Upper lobe of right lung (tissue), 1 donor: ENCODE measurements at regions not wholly inside any gene's neighbourhood (a gene's known extent, or its start where the extent isn't known, plus 50 kb on each side); places are given as distances from the start of the nearest gene placed in this dataset.

Source experiments
- ATAC-seq: fragments of 200-7000 bp; cut with Tn5 transposase; one replicate; pipeline ENCODE4 v1.9.1; 2020; ENCODE audit warnings: mild to moderate bottlenecking, moderate library complexity
- DNase-seq: peaks from one replicate; pipeline ENCODE4 v3.0.0-alpha.2; 2020
- H3K27ac ChIP-seq: fragments of 200-600 bp; one replicate; pipeline ENCODE4 v1.8.0; 2022
- H3K27me3 ChIP-seq: fragments of 200-600 bp; one replicate; pipeline ENCODE4 v1.8.0; 2022; ENCODE audit warnings: mild to moderate bottlenecking
- H3K36me3 ChIP-seq: fragments of 200-600 bp; one replicate; pipeline ENCODE4 v1.8.0; 2022
- H3K4me1 ChIP-seq: fragments of 200-600 bp; one replicate; pipeline ENCODE4 v1.8.0; 2022
- H3K4me3 ChIP-seq: fragments of 200-600 bp; one replicate; pipeline ENCODE4 v1.8.0; 2022; ENCODE audit warnings: mild to moderate bottlenecking
- H3K9me3 ChIP-seq: fragments of 200-600 bp; one replicate; pipeline ENCODE4 v1.8.0; 2022
- CTCF ChIP-seq: fragments of 200-600 bp; IDR thresholded peaks from one replicate; pipeline ENCODE4 v1.8.0; 2022; ENCODE audit warnings: antibody characterized with exemption
- intact Hi-C: fragments of 100-400 bp; cut with DNase I; formaldehyde crosslinking; loops from one replicate; pipeline ENCODE4 v1.11.0; 2022
- donor health status: DM: no; HTN: yes; CAD: no; lungs with severe emphysema.

DNA sequence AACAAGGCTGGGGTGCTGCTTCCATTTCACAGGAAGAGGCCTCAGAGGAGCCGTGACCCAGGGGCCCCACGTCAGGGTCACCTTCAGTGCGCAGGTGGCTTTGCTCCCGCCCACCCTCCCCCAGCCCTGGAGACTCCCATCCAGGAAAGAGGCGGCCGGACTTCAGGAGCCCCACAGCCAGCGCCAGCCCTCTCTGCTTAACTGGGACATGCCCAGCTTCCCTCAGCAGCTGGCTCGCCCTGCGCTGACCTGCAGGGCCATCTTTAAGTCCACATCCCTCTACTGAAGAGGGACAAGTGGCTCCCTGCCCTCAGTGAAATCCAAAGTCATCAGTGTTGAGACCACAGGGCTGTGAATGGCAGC is 141.9 kb upstream of the PPP2R2D start:
- intact Hi-C loops, result no loop called here
- Histone ChIP-seq H3K27ac (no peak overlapping the region), H3K4me3 (no peak overlapping the region), H3K4me1 (no peaks in the 10 kb centered on the region), H3K9me3 (no peaks in the 10 kb centered on the region), H3K27me3 (no peaks in the 10 kb centered on the region), H3K36me3 (no peaks in the 10 kb centered on the region)
- no peak for TF ChIP-seq CTCF
- DNase-seq (no peak), ATAC-seq (no peak)

GRCh38 chr10:131759347-131759746 is 141.5 kb upstream of the PPP2R2D start:
- intact Hi-C loops, result no loop called here
- no peak for ATAC-seq
- no peaks in the 10 kb centered on the region for H3K27me3 ChIP-seq
- DNase-seq, result no peak
- no peak for TF ChIP-seq CTCF
- H3K4me1 ChIP-seq, result no peaks in the 10 kb centered on the region
- H3K4me3 ChIP-seq, result no peak overlapping the region
- no peak overlapping the region for H3K27ac ChIP-seq
- H3K36me3 ChIP-seq, result no peaks in the 10 kb centered on the region
- no peaks in the 10 kb centered on the region for H3K9me3 ChIP-seq

- intact Hi-C loops, result no loop called here
- Histone ChIP-seq H3K36me3 (no peaks in the 10 kb centered on the region), H3K4me3 (no peak overlapping the region), H3K9me3 (no peaks in the 10 kb centered on the region), H3K27me3 (no peaks in the 10 kb centered on the region), H3K27ac (no peak overlapping the region), H3K4me1 (no peaks in the 10 kb centered on the region)
- no peak for DNase-seq
- no peak for ATAC-seq
- TF ChIP-seq CTCF, result no peak
Measured at GRCh38 chr10:131760416-131761166, 140.2 kb upstream of the PPP2R2D start.

GRCh38 chr10:131762789-131763696 is 137.8 kb upstream of the PPP2R2D start:
- Histone ChIP-seq H3K4me1 (no peaks in the 10 kb centered on the region), H3K27ac (no peak overlapping the region), H3K4me3 (no peak overlapping the region), H3K9me3 (no peaks in the 10 kb centered on the region), H3K27me3 (no peaks in the 10 kb centered on the region), H3K36me3 (no peaks in the 10 kb centered on the region)
- intact Hi-C loops, result no loop called here
- TF ChIP-seq CTCF, result no peak
- no peak for ATAC-seq
- no peak for DNase-seq

- DNase-seq (no peak), ATAC-seq (no peak)
- intact Hi-C loops, result no loop called here
- H3K9me3 ChIP-seq, result no peaks in the 10 kb centered on the region
- H3K27ac ChIP-seq, result no peak overlapping the region
- H3K27me3 ChIP-seq, result no peaks in the 10 kb centered on the region
- no peaks in the 10 kb centered on the region for H3K36me3 ChIP-seq
- H3K4me1 ChIP-seq, result no peaks in the 10 kb centered on the region
- no peak overlapping the region for H3K4me3 ChIP-seq
- TF ChIP-seq CTCF, result no peak
Measured at GRCh38 chr10:131764929-131765328, 135.9 kb upstream of the PPP2R2D start.
